HepG2 (cell line): ENCODE measurements at regions not wholly inside any gene's neighbourhood (a gene's known extent, or its start where the extent isn't known, plus 50 kb on each side); places are given as distances from the start of the nearest gene placed in this dataset.

Experiments
- CBFB ChIP-seq: sonication (generic); formaldehyde crosslinking; IDR thresholded peaks from 2 replicates; pipeline ENCODE4 v1.4.0; 2020; ENCODE audit warnings: missing genetic modification reagents
- CREB1 ChIP-seq, 2 experiments: fragments of 450-650 bp in 1 of 2; IDR thresholded peaks; 2 replicates each; pipeline ENCODE4 v1.6.1; 2016 to 2017; ENCODE audit warnings: control low read depth in 1 of 2, mild to moderate bottlenecking in 1 of 2, missing compliant biosample characterization in 1 of 2, missing genetic modification characterization in 1 of 2
- MAZ ChIP-seq, 2 experiments: sonication (generic) in 1 of 2; formaldehyde crosslinking in 1 of 2; IDR thresholded peaks; 2 replicates each; pipeline versions ENCODE4 v1.5.0 to v1.6.1; 2012 to 2020; ENCODE audit warnings: low read depth in 2 of 2, mild to moderate bottlenecking in 2 of 2, borderline replicate concordance in 1 of 2, improper control_type of control experiment in 1 of 2, low read length in 1 of 2, missing genetic modification reagents in 1 of 2, moderate library complexity in 1 of 2
- NCOA2 ChIP-seq: sonication (generic); formaldehyde crosslinking; IDR thresholded peaks from 2 replicates; pipeline ENCODE4 v1.8.0; 2022; ENCODE audit warnings: inconsistent platforms
- POLR2G ChIP-seq: fragments of 200-400 bp; formaldehyde crosslinking; IDR thresholded peaks from 2 replicates; pipeline ENCODE4 v1.6.1; 2018; ENCODE audit warnings: mild to moderate bottlenecking, low read depth, low read length, moderate library complexity
- RAD51 ChIP-seq: fragments of 450-650 bp; IDR thresholded peaks from 2 replicates; pipeline ENCODE4 v1.6.1; 2016; ENCODE audit warnings: borderline replicate concordance
- RBM22 ChIP-seq: fragments of 200-400 bp; formaldehyde crosslinking; optimal IDR thresholded peaks from 2 replicates; pipeline ENCODE3; 2017; ENCODE audit warnings: mild to moderate bottlenecking, low read length, moderate library complexity
- RFX5 ChIP-seq: IDR thresholded peaks from 2 replicates; pipeline ENCODE4 v1.6.1; 2011; ENCODE audit warnings: low read depth, low read length, improper control_type of control experiment
- SCMH1 ChIP-seq: sonication (generic); formaldehyde crosslinking; IDR thresholded peaks from 2 replicates; pipeline ENCODE4 v1.9.0; 2021; ENCODE audit warnings: missing genetic modification reagents, mild to moderate bottlenecking, borderline replicate concordance
- ZNF296 ChIP-seq: sonication (generic); formaldehyde crosslinking; conservative IDR thresholded peaks from 2 replicates; pipeline ENCODE4 v1.5.0; 2020; ENCODE audit warnings: mild to moderate bottlenecking, missing genetic modification reagents
- ZNF432 ChIP-seq: sonication (generic); formaldehyde crosslinking; IDR thresholded peaks from 2 replicates; pipeline ENCODE4 v1.5.0; 2020; ENCODE audit warnings: missing genetic modification reagents, mild to moderate bottlenecking, borderline replicate concordance
- ZNF605 ChIP-seq: sonication (generic); formaldehyde crosslinking; IDR thresholded peaks from 2 replicates; pipeline ENCODE4 v1.8.0; 2022; ENCODE audit warnings: mild to moderate bottlenecking, missing genetic modification reagents
- ZNF891 ChIP-seq: sonication (generic); formaldehyde crosslinking; IDR thresholded peaks from 2 replicates; pipeline ENCODE4 v1.5.0; 2020; ENCODE audit warnings: mild to moderate bottlenecking, missing genetic modification reagents
- TF ChIP-seq, protein P1 (sequence below): sonication (generic); formaldehyde crosslinking; IDR thresholded peaks from 2 replicates; pipeline ENCODE4 v1.4.0; 2020; ENCODE audit warnings: missing genetic modification reagents, borderline replicate concordance
- TF ChIP-seq, protein P2 (sequence below): sonication (generic); formaldehyde crosslinking; IDR thresholded peaks from 2 replicates; pipeline ENCODE4 v1.4.0; 2020; ENCODE audit warnings: missing genetic modification reagents
- TF ChIP-seq, protein P3 (sequence below): sonication (generic); formaldehyde crosslinking; IDR thresholded peaks from 2 replicates; pipeline ENCODE4 v1.4.0; 2020; ENCODE audit warnings: missing genetic modification reagents
- TF ChIP-seq, protein P4 (sequence below): sonication (generic); formaldehyde crosslinking; IDR thresholded peaks from 2 replicates; pipeline ENCODE4 v1.5.1; 2020; ENCODE audit warnings: missing genetic modification reagents, mild to moderate bottlenecking, borderline replicate concordance
- TF ChIP-seq, protein P5 (sequence below): sonication (generic); formaldehyde crosslinking; IDR thresholded peaks from 2 replicates; pipeline ENCODE4 v1.8.0; 2022; ENCODE audit warnings: mild to moderate bottlenecking, missing genetic modification reagents; ENCODE audit not compliant: insufficient replicate concordance

DNA sequence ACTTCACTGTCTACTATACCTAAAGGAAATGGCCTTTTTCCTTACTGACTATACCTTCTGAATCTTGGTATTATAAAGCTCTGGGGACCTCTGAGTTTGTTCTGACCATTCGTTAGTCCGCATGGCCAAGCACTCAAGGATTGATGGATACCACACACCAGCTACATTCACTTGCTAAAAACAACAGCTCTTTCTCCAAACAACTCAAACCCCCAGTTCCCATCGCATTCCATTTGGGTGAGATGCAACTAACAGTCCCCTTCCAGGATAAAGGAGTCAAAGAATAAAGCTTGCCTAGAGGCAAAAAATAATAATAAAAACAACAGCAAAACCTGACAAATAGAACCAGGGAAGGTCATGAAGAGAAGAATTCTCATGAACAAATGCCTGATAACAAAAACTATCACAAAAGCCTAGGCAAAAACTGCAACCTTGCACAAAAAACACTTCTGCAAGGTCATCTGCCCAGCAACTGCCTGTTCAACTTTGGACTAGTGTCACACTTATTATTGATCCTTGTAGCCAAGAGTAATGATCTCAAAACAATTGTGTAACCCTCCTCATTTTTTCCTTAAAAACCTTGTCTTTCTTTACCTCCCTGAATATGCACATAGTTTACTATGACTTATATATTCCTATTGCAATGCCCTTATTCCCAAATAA lies 139.0 kb upstream of the GUCY1A2 start (continued):
- TF ChIP-seq, protein P1, sequence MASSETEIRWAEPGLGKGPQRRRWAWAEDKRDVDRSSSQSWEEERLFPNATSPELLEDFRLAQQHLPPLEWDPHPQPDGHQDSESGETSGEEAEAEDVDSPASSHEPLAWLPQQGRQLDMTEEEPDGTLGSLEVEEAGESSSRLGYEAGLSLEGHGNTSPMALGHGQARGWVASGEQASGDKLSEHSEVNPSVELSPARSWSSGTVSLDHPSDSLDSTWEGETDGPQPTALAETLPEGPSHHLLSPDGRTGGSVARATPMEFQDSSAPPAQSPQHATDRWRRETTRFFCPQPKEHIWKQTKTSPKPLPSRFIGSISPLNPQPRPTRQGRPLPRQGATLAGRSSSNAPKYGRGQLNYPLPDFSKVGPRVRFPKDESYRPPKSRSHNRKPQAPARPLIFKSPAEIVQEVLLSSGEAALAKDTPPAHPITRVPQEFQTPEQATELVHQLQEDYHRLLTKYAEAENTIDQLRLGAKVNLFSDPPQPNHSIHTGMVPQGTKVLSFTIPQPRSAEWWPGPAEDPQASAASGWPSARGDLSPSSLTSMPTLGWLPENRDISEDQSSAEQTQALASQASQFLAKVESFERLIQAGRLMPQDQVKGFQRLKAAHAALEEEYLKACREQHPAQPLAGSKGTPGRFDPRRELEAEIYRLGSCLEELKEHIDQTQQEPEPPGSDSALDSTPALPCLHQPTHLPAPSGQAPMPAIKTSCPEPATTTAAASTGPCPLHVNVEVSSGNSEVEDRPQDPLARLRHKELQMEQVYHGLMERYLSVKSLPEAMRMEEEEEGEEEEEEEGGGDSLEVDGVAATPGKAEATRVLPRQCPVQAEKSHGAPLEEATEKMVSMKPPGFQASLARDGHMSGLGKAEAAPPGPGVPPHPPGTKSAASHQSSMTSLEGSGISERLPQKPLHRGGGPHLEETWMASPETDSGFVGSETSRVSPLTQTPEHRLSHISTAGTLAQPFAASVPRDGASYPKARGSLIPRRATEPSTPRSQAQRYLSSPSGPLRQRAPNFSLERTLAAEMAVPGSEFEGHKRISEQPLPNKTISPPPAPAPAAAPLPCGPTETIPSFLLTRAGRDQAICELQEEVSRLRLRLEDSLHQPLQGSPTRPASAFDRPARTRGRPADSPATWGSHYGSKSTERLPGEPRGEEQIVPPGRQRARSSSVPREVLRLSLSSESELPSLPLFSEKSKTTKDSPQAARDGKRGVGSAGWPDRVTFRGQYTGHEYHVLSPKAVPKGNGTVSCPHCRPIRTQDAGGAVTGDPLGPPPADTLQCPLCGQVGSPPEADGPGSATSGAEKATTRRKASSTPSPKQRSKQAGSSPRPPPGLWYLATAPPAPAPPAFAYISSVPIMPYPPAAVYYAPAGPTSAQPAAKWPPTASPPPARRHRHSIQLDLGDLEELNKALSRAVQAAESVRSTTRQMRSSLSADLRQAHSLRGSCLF (CRISPR knock-in tag), result no peak
- TF ChIP-seq POLR2G (no peak), RAD51 (no peak), CBFB (CRISPR knock-in tag) (no peak), NCOA2 (no peak), RBM22 (no peak), ZNF432 (CRISPR knock-in tag) (no peak), MAZ (IDR thresholded peaks at IDR 0.05; ENCODE audit: borderline replicate concordance, low read depth, low read length) (no peak), MAZ (CRISPR knock-in tag; IDR thresholded peaks at IDR 0.05; ENCODE audit: low read depth) (no peak), SCMH1 (CRISPR knock-in tag) (no peak), CREB1 (IDR thresholded peaks at IDR 0.05) (no peak), CREB1 (CRISPR knock-in tag; IDR thresholded peaks at IDR 0.05) (peak; percentile 38), ZNF605 (no peak), ZNF891 (no peak), ZNF296 (CRISPR knock-in tag) (no peak), RFX5 (peak; percentile 89)
- TF ChIP-seq, protein P2, sequence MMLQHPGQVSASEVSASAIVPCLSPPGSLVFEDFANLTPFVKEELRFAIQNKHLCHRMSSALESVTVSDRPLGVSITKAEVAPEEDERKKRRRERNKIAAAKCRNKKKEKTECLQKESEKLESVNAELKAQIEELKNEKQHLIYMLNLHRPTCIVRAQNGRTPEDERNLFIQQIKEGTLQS (CRISPR knock-in tag), result no peak
- TF ChIP-seq, protein P3, sequence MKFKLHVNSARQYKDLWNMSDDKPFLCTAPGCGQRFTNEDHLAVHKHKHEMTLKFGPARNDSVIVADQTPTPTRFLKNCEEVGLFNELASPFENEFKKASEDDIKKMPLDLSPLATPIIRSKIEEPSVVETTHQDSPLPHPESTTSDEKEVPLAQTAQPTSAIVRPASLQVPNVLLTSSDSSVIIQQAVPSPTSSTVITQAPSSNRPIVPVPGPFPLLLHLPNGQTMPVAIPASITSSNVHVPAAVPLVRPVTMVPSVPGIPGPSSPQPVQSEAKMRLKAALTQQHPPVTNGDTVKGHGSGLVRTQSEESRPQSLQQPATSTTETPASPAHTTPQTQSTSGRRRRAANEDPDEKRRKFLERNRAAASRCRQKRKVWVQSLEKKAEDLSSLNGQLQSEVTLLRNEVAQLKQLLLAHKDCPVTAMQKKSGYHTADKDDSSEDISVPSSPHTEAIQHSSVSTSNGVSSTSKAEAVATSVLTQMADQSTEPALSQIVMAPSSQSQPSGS (CRISPR knock-in tag), result no peak
- TF ChIP-seq, protein P4, sequence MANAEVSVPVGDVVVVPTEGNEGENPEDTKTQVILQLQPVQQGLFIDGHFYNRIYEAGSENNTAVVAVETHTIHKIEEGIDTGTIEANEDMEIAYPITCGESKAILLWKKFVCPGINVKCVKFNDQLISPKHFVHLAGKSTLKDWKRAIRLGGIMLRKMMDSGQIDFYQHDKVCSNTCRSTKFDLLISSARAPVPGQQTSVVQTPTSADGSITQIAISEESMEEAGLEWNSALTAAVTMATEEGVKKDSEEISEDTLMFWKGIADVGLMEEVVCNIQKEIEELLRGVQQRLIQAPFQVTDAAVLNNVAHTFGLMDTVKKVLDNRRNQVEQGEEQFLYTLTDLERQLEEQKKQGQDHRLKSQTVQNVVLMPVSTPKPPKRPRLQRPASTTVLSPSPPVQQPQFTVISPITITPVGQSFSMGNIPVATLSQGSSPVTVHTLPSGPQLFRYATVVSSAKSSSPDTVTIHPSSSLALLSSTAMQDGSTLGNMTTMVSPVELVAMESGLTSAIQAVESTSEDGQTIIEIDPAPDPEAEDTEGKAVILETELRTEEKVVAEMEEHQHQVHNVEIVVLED (CRISPR knock-in tag), result no peak
- TF ChIP-seq, protein P5, sequence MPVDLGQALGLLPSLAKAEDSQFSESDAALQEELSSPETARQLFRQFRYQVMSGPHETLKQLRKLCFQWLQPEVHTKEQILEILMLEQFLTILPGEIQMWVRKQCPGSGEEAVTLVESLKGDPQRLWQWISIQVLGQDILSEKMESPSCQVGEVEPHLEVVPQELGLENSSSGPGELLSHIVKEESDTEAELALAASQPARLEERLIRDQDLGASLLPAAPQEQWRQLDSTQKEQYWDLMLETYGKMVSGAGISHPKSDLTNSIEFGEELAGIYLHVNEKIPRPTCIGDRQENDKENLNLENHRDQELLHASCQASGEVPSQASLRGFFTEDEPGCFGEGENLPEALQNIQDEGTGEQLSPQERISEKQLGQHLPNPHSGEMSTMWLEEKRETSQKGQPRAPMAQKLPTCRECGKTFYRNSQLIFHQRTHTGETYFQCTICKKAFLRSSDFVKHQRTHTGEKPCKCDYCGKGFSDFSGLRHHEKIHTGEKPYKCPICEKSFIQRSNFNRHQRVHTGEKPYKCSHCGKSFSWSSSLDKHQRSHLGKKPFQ (CRISPR knock-in tag), result no peak
